K562 (cell line): ENCODE measurements at regions not wholly inside any gene's neighbourhood (a gene's known extent, or its start where the extent isn't known, plus 50 kb on each side); places are given as distances from the start of the nearest gene placed in this dataset.

Experiments
- BHLHE40 ChIP-seq: IDR thresholded peaks from 2 replicates; pipeline ENCODE4 v1.6.1; 2011; ENCODE audit warnings: low read length, improper control_type of control experiment
- CTCF ChIP-seq, 3 experiments: IDR thresholded peaks in 2 of 3; conservative IDR thresholded peaks in 1 of 3; 2 replicates each; pipeline ENCODE4 v1.5.1; 2011 to 2012; ENCODE audit warnings: low read length in 3 of 3, mild to moderate bottlenecking in 3 of 3, control low read depth in 2 of 3, improper control_type of control experiment in 1 of 3, inconsistent platforms in 1 of 3, low read depth in 1 of 3, mixed read lengths in 1 of 3, moderate library complexity in 1 of 3; ENCODE audit not compliant: insufficient read depth in 2 of 3
- POLR2AphosphoS5 ChIP-seq: IDR thresholded peaks from 2 replicates; pipeline ENCODE4 v1.6.1; 2011; ENCODE audit warnings: mild to moderate bottlenecking, low read depth, low read length, moderate library complexity; ENCODE audit not compliant: control insufficient read depth, insufficient read depth
- RAD21 ChIP-seq, 2 experiments: fragments of 250-450 bp in 1 of 2; fragments of 450-650 bp in 1 of 2; sonication (Bioruptor Pico) in 1 of 2; formaldehyde crosslinking in 1 of 2; IDR thresholded peaks in 1 of 2; conservative IDR thresholded peaks in 1 of 2; 2 replicates each; pipeline versions ENCODE4 v1.4.0 to v1.8.0; 2020 to 2022; ENCODE audit warnings: mild to moderate bottlenecking in 2 of 2, moderate library complexity in 1 of 2

GRCh38 chr2:34815052-34815741, 1216.1 kb upstream of the FAM98A start:
- no peak for TF ChIP-seq CTCF (IDR thresholded peaks at IDR 0.05 in 2 of 3, conservative IDR thresholded peaks at IDR 0.05 in 1 of 3; ENCODE audit: insufficient read depth in 2 of 3, low read depth in 1 of 3, low read length in 3 of 3)
- TF ChIP-seq RAD21 (CRISPR knock-in tag; conservative IDR thresholded peaks at IDR 0.05 in 1 of 2, IDR thresholded peaks at IDR 0.05 in 1 of 2): no peak
- TF ChIP-seq POLR2AphosphoS5: no peak
- no peak for TF ChIP-seq BHLHE40
